ENCODE measurements at regions not wholly inside any gene's neighbourhood (a gene's known extent, or its start where the extent isn't known, plus 50 kb on each side); places are given as distances from the start of the nearest gene placed in this dataset.

- no peak for TF ChIP-seq CTCF (IDR thresholded peaks at IDR 0.05; ENCODE audit: extremely low read depth in 1 of 2, insufficient read depth in 1 of 2, low read depth in 1 of 2, low read length in 2 of 2)
- TF ChIP-seq POLR2AphosphoS5 (IDR thresholded peaks at IDR 0.05; ENCODE audit: insufficient read depth, low read depth, low read length): no peak
- TF ChIP-seq EZH2 (IDR thresholded peaks at IDR 0.05; ENCODE audit: borderline replicate concordance, low read depth, low read length, severe bottlenecking): no peak
- TF ChIP-seq FOS (IDR thresholded peaks at IDR 0.05; ENCODE audit: borderline replicate concordance, insufficient read depth, low read length): no peak
- no peak for TF ChIP-seq POLR2A (IDR thresholded peaks at IDR 0.05; ENCODE audit: low read depth, low read length)
- no peak for TF ChIP-seq MYC (IDR thresholded peaks at IDR 0.05; ENCODE audit: low read depth, low read length)
- TF ChIP-seq GATA2 (IDR thresholded peaks at IDR 0.05; ENCODE audit: insufficient read depth, insufficient read length, low read depth, low read length): no peak
Observed at GRCh38 chr2:128867311-128867710, 548.6 kb upstream of the HS6ST1 start.
